ENCODE measurements at regions not wholly inside any gene's neighbourhood (a gene's known extent, or its start where the extent isn't known, plus 50 kb on each side); places are given as distances from the start of the nearest gene placed in this dataset.

- TF ChIP-seq CTCF (IDR thresholded peaks at IDR 0.05), result no peak
- TF ChIP-seq POLR2A (IDR thresholded peaks at IDR 0.05), result no peak
Measured at GRCh38 chr20:57094991-57095390, 171.4 kb downstream of the BMP7 start.

Measured in suprapubic skin (tissue), 3 donors.